ENCODE measurements at regions not wholly inside any gene's neighbourhood (a gene's known extent, or its start where the extent isn't known, plus 50 kb on each side); places are given as distances from the start of the nearest gene placed in this dataset.

GRCh38 chr16:86449446-86450095 is 60.8 kb upstream of the FOXF1 start:
- TF ChIP-seq TCF12 (IDR thresholded peaks at IDR 0.05; ENCODE audit: low read depth, low read length) (no peak), RAD51 (IDR thresholded peaks at IDR 0.05) (no peak)

All from GM12878 (cell line).